ENCODE measurements at regions not wholly inside any gene's neighbourhood (a gene's known extent, or its start where the extent isn't known, plus 50 kb on each side); places are given as distances from the start of the nearest gene placed in this dataset.

GRCh38 chr15:26171266-26171665, 308.1 kb upstream of the ATP10A start:
- Histone ChIP-seq H3K4me3 (no peak overlapping the region), H3K4me2 (no peak overlapping the region), H3K4me1 (no peaks in the 10 kb centered on the region), H3K9me3 (no peaks in the 10 kb centered on the region), H3K27ac (no peak overlapping the region)
- FAIRE-seq = no peak
- TF ChIP-seq ELK1 (IDR thresholded peaks at IDR 0.05; ENCODE audit: low read depth, low read length) (no peak), TP53 (CRISPR knock-in tag; IDR thresholded peaks at IDR 0.05) (no peak), HOXB13 (CRISPR knock-in tag; IDR thresholded peaks at IDR 0.05; ENCODE audit: low read depth) (no peak), KDM1A (IDR thresholded peaks at IDR 0.05; ENCODE audit: low read depth) (no peak)
- no peak for DNase-seq (ENCODE audit: low read depth in 1 of 2, low spot score in 1 of 2)
- no peak for ATAC-seq
- ChIA-PET POLR2A (no interaction called here), CTCF (no interaction called here)
- WGBS (ENCODE audit: missing lambda C conversion rate) = 0% methylated on average over 3 of the region's 3 CpGs

DNA sequence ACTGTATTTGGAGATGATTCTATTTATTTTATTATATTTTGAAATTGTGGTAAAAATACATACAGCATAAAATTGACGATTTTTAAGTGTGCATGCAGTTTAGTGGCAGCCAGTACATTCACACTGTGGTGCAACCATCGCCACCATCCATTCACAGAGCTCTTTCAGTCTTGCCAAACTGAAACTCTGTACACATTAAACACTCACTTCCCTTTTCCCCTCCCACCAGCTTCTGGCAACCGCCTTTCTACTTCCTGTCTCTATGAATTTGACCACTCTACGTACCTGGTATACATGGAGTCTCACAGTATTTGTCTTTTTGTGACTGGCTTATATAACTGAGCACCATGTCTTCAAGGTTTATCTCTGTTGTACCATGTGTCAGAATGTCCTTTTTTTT, 303.3 kb upstream of the ATP10A start:
- WGBS (ENCODE audit: missing lambda C conversion rate) = 24% methylated on average over 4 of the region's 4 CpGs
- no peak overlapping the region for H3K4me2 ChIP-seq
- no peak for TF ChIP-seq FOSL2 (IDR thresholded peaks at IDR 0.05)
- no peak for TF ChIP-seq FOSL2 (CRISPR knock-in tag; IDR thresholded peaks at IDR 0.05)
- TF ChIP-seq RAD21 (conservative IDR thresholded peaks at IDR 0.05 in 1 of 2, IDR thresholded peaks at IDR 0.05 in 1 of 2) = no peak
- TF ChIP-seq, protein P1, sequence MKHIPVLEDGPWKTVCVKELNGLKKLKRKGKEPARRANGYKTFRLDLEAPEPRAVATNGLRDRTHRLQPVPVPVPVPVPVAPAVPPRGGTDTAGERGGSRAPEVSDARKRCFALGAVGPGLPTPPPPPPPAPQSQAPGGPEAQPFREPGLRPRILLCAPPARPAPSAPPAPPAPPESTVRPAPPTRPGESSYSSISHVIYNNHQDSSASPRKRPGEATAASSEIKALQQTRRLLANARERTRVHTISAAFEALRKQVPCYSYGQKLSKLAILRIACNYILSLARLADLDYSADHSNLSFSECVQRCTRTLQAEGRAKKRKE (CRISPR knock-in tag; IDR thresholded peaks at IDR 0.05; ENCODE audit: low read depth) = no peak
- no peak for TF ChIP-seq RFX5 (IDR thresholded peaks at IDR 0.05)
- TF ChIP-seq MYC (IDR thresholded peaks at IDR 0.05; ENCODE audit: borderline replicate concordance, low read length) = no peak
- TF ChIP-seq SREBF2 (IDR thresholded peaks at IDR 0.05) = no peak
- no peak for TF ChIP-seq MAFK (IDR thresholded peaks at IDR 0.05; ENCODE audit: partially characterized antibody)
- no peak for TF ChIP-seq MAZ (IDR thresholded peaks at IDR 0.05; ENCODE audit: borderline replicate concordance, low read depth, low read length)
- no peak for TF ChIP-seq BHLHE40 (IDR thresholded peaks at IDR 0.05; ENCODE audit: low read depth, low read length)
- no peak for TF ChIP-seq NFE2L2 (conservative IDR thresholded peaks at IDR 0.05; ENCODE audit: low read length)
- no peak for TF ChIP-seq CHD4 (IDR thresholded peaks at IDR 0.05; ENCODE audit: borderline replicate concordance)
- no peak for TF ChIP-seq POLR2A (IDR thresholded peaks at IDR 0.05; ENCODE audit: low read length)
- no peak for TF ChIP-seq HOXB5 (CRISPR knock-in tag; IDR thresholded peaks at IDR 0.05)
- TF ChIP-seq ZC3H11A (IDR thresholded peaks at IDR 0.05) = no peak
- TF ChIP-seq CBX2 (IDR thresholded peaks at IDR 0.05; ENCODE audit: borderline replicate concordance, low read depth) = no peak
- no peak for TF ChIP-seq GATA3 (IDR thresholded peaks at IDR 0.05; ENCODE audit: borderline replicate concordance)
- TF ChIP-seq ZFP36 (IDR thresholded peaks at IDR 0.05; ENCODE audit: borderline replicate concordance, partially characterized antibody) = no peak
- TF ChIP-seq TFCP2L1 (CRISPR knock-in tag; IDR thresholded peaks at IDR 0.05) = no peak
- TF ChIP-seq HDAC2 (IDR thresholded peaks at IDR 0.05) = no peak
- TF ChIP-seq, protein P2, sequence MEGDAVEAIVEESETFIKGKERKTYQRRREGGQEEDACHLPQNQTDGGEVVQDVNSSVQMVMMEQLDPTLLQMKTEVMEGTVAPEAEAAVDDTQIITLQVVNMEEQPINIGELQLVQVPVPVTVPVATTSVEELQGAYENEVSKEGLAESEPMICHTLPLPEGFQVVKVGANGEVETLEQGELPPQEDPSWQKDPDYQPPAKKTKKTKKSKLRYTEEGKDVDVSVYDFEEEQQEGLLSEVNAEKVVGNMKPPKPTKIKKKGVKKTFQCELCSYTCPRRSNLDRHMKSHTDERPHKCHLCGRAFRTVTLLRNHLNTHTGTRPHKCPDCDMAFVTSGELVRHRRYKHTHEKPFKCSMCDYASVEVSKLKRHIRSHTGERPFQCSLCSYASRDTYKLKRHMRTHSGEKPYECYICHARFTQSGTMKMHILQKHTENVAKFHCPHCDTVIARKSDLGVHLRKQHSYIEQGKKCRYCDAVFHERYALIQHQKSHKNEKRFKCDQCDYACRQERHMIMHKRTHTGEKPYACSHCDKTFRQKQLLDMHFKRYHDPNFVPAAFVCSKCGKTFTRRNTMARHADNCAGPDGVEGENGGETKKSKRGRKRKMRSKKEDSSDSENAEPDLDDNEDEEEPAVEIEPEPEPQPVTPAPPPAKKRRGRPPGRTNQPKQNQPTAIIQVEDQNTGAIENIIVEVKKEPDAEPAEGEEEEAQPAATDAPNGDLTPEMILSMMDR (IDR thresholded peaks at IDR 0.05) = no peak
- no peaks in the 10 kb centered on the region for H3K4me1 ChIP-seq
- ATAC-seq (no peak), FAIRE-seq (no peak), DNase-seq (ENCODE audit: low read depth in 1 of 2, low spot score in 1 of 2) (no peak)
- ChIA-PET CTCF (interaction anchor here (0.9 kb wide), 1 partner anchor 24 kb away, joined by 3 read pairs; no protein-coding TSS in a partner anchor), POLR2A (no interaction called here)
- H3K4me3 ChIP-seq = no peak overlapping the region
- no peak overlapping the region for H3K27ac ChIP-seq
- no peaks in the 10 kb centered on the region for H3K9me3 ChIP-seq

All from A549 (cell line).